SU-DHL-6 (cell line): ENCODE measurements at regions not wholly inside any gene's neighbourhood (a gene's known extent, or its start where the extent isn't known, plus 50 kb on each side); places are given as distances from the start of the nearest gene placed in this dataset.

ENCODE experiments used
- CTCF ChIP-seq: fragments of 200-600 bp; sonication (generic); IDR thresholded peaks from one replicate; pipeline ENCODE4 v1.5.1; 2017; ENCODE audit warnings: antibody characterized with exemption, mild to moderate bottlenecking, low read length, moderate library complexity; ENCODE audit not compliant: insufficient read depth, poor library complexity, severe bottlenecking
- EZH2phosphoT487 ChIP-seq: fragments of 200-600 bp; sonication (generic), shearing (Covaris generic); conservative IDR thresholded peaks from 2 replicates; pipeline ENCODE4 v1.6.1; 2018; ENCODE audit warnings: mild to moderate bottlenecking, antibody characterized with exemption, low read length, moderate library complexity, mixed read lengths

GRCh38 chr3:135419155-135419554 is 546.4 kb upstream of the PPP2R3A start:
- TF ChIP-seq CTCF (no peak), EZH2phosphoT487 (no peak)
